SJSA1 (cell line): ENCODE measurements at regions not wholly inside any gene's neighbourhood (a gene's known extent, or its start where the extent isn't known, plus 50 kb on each side); places are given as distances from the start of the nearest gene placed in this dataset.

Experiments
- DNase-seq, 2 experiments: peaks; one replicate each; pipeline ENCODE4 v3.0.0-alpha.2; 2015 to 2020; ENCODE audit warnings: low spot score in 2 of 2, low read depth in 1 of 2
- H3K27ac ChIP-seq: fragments of 250-450 bp; sonication (Bioruptor Pico); 2 replicates; pipeline ENCODE4 v1.5.1; 2020; ENCODE audit warnings: mild to moderate bottlenecking, moderate library complexity
- H3K27me3 ChIP-seq: fragments of 250-450 bp; sonication (Bioruptor Pico); replicated peaks from 2 replicates; pipeline ENCODE4 v1.5.1; 2020; ENCODE audit warnings: mild to moderate bottlenecking, moderate library complexity
- H3K36me3 ChIP-seq: fragments of 250-450 bp; sonication (Bioruptor Pico); 2 replicates; pipeline ENCODE4 v1.5.1; 2020; ENCODE audit warnings: mild to moderate bottlenecking
- H3K4me1 ChIP-seq: fragments of 250-450 bp; sonication (Bioruptor Pico); replicated peaks from 2 replicates; pipeline ENCODE4 v1.6.1; 2021; ENCODE audit warnings: mild to moderate bottlenecking
- H3K4me3 ChIP-seq: fragments of 250-450 bp; sonication (Bioruptor Pico); 2 replicates; pipeline ENCODE4 v1.5.1; 2020; ENCODE audit warnings: mild to moderate bottlenecking
- H3K9me3 ChIP-seq: fragments of 250-450 bp; sonication (Bioruptor Pico); replicated peaks from 2 replicates; pipeline ENCODE4 v1.5.1; 2020; ENCODE audit warnings: mild to moderate bottlenecking

GRCh38 chr13:92976657-92977056, 249.9 kb upstream of the GPC6 start:
- no peaks in the 10 kb centered on the region for H3K36me3 ChIP-seq
- DNase-seq: no peak
- peaks cover 8% of the 10 kb centered on the region for H3K27me3 ChIP-seq
- H3K27ac ChIP-seq: no peak overlapping the region
- no peak overlapping the region for H3K4me3 ChIP-seq
- H3K4me1 ChIP-seq: peaks cover 5% of the 10 kb centered on the region
- H3K9me3 ChIP-seq: no peaks in the 10 kb centered on the region; the same call in 1 of the 2 replicates

GRCh38 chr13:92984151-92984550, 242.5 kb upstream of the GPC6 start:
- Histone ChIP-seq H3K9me3 (no peaks in the 10 kb centered on the region), H3K4me3 (no peak overlapping the region), H3K27me3 (peaks cover 3% of the 10 kb centered on the region), H3K36me3 (no peaks in the 10 kb centered on the region), H3K4me1 (no peaks in the 10 kb centered on the region), H3K27ac (no peak overlapping the region)
- DNase-seq: no peak

DNA sequence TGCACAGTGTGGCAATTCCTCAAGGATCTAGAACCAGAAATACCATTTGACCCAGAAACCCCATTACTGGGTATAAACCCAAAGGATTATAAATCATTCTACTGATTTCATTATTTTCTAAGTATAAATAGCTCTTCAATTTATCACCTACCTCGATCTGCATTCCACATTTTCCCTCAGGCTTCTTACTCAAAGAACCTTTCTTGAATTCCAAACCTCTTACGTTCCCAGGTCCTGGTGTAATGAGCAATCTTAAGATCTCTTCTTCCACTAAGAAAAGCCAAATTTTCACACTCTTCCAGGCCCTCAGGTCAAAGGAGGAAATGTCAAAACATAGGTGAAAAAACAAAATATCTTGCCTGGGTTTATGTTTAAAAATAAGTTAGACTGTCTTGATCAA, 237.3 kb upstream of the GPC6 start:
- Histone ChIP-seq H3K27me3 (peaks cover 6% of the 10 kb centered on the region; the same call in 1 of the 2 replicates), H3K9me3 (peaks cover 7% of the 10 kb centered on the region), H3K36me3 (no peaks in the 10 kb centered on the region), H3K4me1 (no peaks in the 10 kb centered on the region; the same call in none of the 2 replicates), H3K27ac (no peak overlapping the region), H3K4me3 (no peak overlapping the region)
- DNase-seq: no peak

GRCh38 chr13:92991692-92992091, 234.9 kb upstream of the GPC6 start:
- Histone ChIP-seq H3K27ac (no peak overlapping the region), H3K27me3 (0 out of 2 replicates have a peak, but pooled peaks cover 5% of the 10 kb centered on the region), H3K36me3 (no peaks in the 10 kb centered on the region), H3K4me3 (no peak overlapping the region), H3K9me3 (peaks cover 11% of the 10 kb centered on the region), H3K4me1 (no peaks in the 10 kb centered on the region; the same call in none of the 2 replicates)
- DNase-seq: no peak

GRCh38 chr13:92994056-92994455, 232.6 kb upstream of the GPC6 start:
- Histone ChIP-seq H3K4me3 (no peak overlapping the region), H3K27me3 (peaks cover 5% of the 10 kb centered on the region; the same call in 1 of the 2 replicates), H3K9me3 (peaks cover 11% of the 10 kb centered on the region), H3K4me1 (no peaks in the 10 kb centered on the region; the same call in none of the 2 replicates), H3K36me3 (no peaks in the 10 kb centered on the region), H3K27ac (no peak overlapping the region)
- no peak for DNase-seq

GRCh38 chr13:93001866-93002461, 224.6 kb upstream of the GPC6 start:
- Histone ChIP-seq H3K4me3 (no peak overlapping the region), H3K9me3 (no peaks in the 10 kb centered on the region; the same call in 1 of the 2 replicates), H3K4me1 (no peaks in the 10 kb centered on the region), H3K27ac (no peak overlapping the region), H3K36me3 (no peaks in the 10 kb centered on the region), H3K27me3 (no peaks in the 10 kb centered on the region; the same call in 1 of the 2 replicates)
- no peak for DNase-seq

- no peak for DNase-seq
- H3K9me3 ChIP-seq: no peaks in the 10 kb centered on the region; the same call in 1 of the 2 replicates
- no peaks in the 10 kb centered on the region for H3K4me1 ChIP-seq
- no peak overlapping the region for H3K27ac ChIP-seq
- H3K4me3 ChIP-seq: no peak overlapping the region
- H3K36me3 ChIP-seq: no peaks in the 10 kb centered on the region
- no peaks in the 10 kb centered on the region for H3K27me3 ChIP-seq
Measured at GRCh38 chr13:93003531-93003930, 223.1 kb upstream of the GPC6 start.

- no peaks in the 10 kb centered on the region; the same call in 1 of the 2 replicates for H3K9me3 ChIP-seq
- no peak for DNase-seq
- H3K4me1 ChIP-seq: no peaks in the 10 kb centered on the region
- H3K27ac ChIP-seq: no peak overlapping the region
- no peak overlapping the region for H3K4me3 ChIP-seq
- no peaks in the 10 kb centered on the region for H3K27me3 ChIP-seq
- H3K36me3 ChIP-seq: no peaks in the 10 kb centered on the region
Measured at GRCh38 chr13:93004919-93005318, 221.7 kb upstream of the GPC6 start.

- Histone ChIP-seq H3K36me3 (no peaks in the 10 kb centered on the region), H3K9me3 (no peaks in the 10 kb centered on the region; the same call in 1 of the 2 replicates), H3K27ac (no peak overlapping the region), H3K4me1 (no peaks in the 10 kb centered on the region), H3K4me3 (no peak overlapping the region), H3K27me3 (no peaks in the 10 kb centered on the region)
- no peak for DNase-seq
Measured at GRCh38 chr13:93007928-93008327, 218.7 kb upstream of the GPC6 start.

GRCh38 chr13:93017493-93018112, 209.0 kb upstream of the GPC6 start:
- no peaks in the 10 kb centered on the region for H3K27me3 ChIP-seq
- no peaks in the 10 kb centered on the region for H3K4me1 ChIP-seq
- no peak overlapping the region for H3K4me3 ChIP-seq
- no peak for DNase-seq
- no peaks in the 10 kb centered on the region for H3K36me3 ChIP-seq
- H3K27ac ChIP-seq: no peak overlapping the region
- peaks cover 4% of the 10 kb centered on the region for H3K9me3 ChIP-seq

GRCh38 chr13:93023929-93024328, 202.7 kb upstream of the GPC6 start:
- DNase-seq: no peak
- Histone ChIP-seq H3K36me3 (no peaks in the 10 kb centered on the region), H3K9me3 (no peaks in the 10 kb centered on the region), H3K4me3 (no peak overlapping the region), H3K27me3 (no peaks in the 10 kb centered on the region), H3K4me1 (no peaks in the 10 kb centered on the region), H3K27ac (no peak overlapping the region)

- H3K36me3 ChIP-seq: no peaks in the 10 kb centered on the region
- no peak overlapping the region for H3K27ac ChIP-seq
- H3K4me1 ChIP-seq: no peaks in the 10 kb centered on the region
- no peak overlapping the region for H3K4me3 ChIP-seq
- no peak for DNase-seq
- no peaks in the 10 kb centered on the region for H3K9me3 ChIP-seq
- 0 out of 2 replicates have a peak, but pooled peaks cover 5% of the 10 kb centered on the region for H3K27me3 ChIP-seq
Measured at GRCh38 chr13:93025984-93026383, 200.6 kb upstream of the GPC6 start.

GRCh38 chr13:93029536-93029935, 197.1 kb upstream of the GPC6 start:
- no peak overlapping the region for H3K27ac ChIP-seq
- no peak for DNase-seq
- no peaks in the 10 kb centered on the region for H3K9me3 ChIP-seq

DNA sequence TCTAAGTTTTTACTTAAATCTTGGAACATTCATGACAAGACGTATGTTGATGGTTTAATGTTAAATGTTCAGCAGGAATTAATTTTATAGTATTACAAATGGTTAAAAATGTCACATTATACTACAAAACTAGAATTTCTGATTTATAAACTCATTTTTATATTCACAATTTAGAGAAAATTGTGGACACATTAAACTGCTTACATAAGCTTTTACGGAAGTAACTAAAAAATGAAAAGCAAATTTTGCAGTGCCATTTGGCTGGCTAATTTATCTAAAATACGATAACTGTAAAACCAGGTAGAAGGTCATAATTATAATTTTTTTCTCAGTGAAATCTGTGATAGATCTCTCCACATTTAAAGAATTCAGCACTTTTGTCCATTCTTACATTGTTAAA, 190.2 kb upstream of the GPC6 start:
- no peak overlapping the region for H3K27ac ChIP-seq
- no peak for DNase-seq
- H3K4me1 ChIP-seq: no peaks in the 10 kb centered on the region
- peaks cover 8% of the 10 kb centered on the region for H3K27me3 ChIP-seq
- no peaks in the 10 kb centered on the region for H3K36me3 ChIP-seq
- H3K4me3 ChIP-seq: no peak overlapping the region
- peaks cover 2% of the 10 kb centered on the region; the same call in 1 of the 2 replicates for H3K9me3 ChIP-seq

More at GRCh38 chr13:93029536-93029935, 197.1 kb upstream of the GPC6 start:
- peaks cover 13% of the 10 kb centered on the region for H3K27me3 ChIP-seq
- H3K36me3 ChIP-seq: no peaks in the 10 kb centered on the region
- H3K4me1 ChIP-seq: no peaks in the 10 kb centered on the region
- H3K4me3 ChIP-seq: no peak overlapping the region
